GM21515 (cell line): ENCODE measurements at regions not wholly inside any gene's neighbourhood (a gene's known extent, or its start where the extent isn't known, plus 50 kb on each side); places are given as distances from the start of the nearest gene placed in this dataset.

Experiments
- ATAC-seq: cut with Tn5 transposase; IDR thresholded peaks from one replicate; pipeline ENCODE4 v1.9.1; 2021; ENCODE audit not compliant: unreplicated experiment

GRCh38 chr6:43970068-43970912 is 157.0 kb downstream of the MRPL14 start:
- no peak for ATAC-seq

- ATAC-seq: no peak
Observed at GRCh38 chr6:43969158-43969981, 157.9 kb downstream of the MRPL14 start.

GRCh38 chr6:43968110-43968965 is 158.9 kb downstream of the MRPL14 start:
- no peak for ATAC-seq

- no peak for ATAC-seq
Observed at GRCh38 chr6:43967719-43968091, 159.5 kb downstream of the MRPL14 start.

DNA sequence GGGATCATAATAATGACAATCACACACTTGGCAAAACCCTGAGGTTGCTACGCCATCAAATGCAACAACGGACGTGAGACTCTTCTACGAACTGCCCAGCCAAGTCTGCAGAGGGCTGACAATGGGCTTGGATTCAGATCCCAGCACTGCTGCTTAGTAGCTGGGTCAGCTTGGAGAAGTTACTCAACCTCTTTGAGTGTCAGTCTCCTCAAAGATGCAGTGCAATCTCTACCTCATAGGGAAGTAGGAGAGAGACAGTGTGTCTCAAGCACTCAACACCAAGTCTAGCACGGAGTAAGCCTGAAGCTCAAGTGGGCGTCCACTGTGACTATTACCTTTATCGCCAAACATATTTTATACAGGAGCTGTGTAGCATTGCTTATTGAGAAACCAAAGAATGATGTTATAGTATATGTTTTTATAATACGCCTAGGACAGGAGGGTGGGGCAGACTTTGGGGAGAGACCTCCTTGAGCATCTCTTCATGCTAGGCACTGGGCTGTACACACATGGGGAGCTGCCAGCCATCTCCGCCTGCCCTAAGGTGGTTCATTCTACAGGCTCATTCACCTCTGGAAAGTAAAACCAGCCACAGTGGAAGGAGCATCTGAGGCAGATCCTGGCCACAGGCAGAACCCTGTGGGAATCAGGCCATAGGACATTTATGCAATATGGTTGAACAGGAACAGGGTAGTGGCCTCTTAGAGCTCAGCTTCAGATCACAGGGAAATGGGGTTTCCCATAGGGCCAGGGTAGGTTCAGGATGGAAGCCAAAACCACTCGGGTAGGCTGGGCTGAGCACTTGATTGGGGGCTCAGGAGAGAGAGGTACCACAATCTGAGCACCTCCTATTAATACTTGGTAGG is 160.2 kb downstream of the MRPL14 start:
- ATAC-seq: no peak

DNA sequence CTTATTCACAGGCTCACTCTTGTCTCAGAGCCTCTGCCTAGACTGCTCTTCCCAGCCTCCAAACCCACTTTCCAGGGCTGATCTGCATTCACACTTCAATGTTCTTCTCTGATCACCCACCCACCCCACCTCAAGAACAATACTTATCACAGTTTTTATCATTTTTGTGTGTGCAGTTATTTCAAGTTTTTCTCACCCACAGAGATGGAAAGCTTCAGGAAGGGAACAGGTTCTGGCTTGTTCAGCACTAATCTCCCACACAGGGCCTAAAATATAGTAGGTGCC is 160.9 kb downstream of the MRPL14 start:
- no peak for ATAC-seq

DNA sequence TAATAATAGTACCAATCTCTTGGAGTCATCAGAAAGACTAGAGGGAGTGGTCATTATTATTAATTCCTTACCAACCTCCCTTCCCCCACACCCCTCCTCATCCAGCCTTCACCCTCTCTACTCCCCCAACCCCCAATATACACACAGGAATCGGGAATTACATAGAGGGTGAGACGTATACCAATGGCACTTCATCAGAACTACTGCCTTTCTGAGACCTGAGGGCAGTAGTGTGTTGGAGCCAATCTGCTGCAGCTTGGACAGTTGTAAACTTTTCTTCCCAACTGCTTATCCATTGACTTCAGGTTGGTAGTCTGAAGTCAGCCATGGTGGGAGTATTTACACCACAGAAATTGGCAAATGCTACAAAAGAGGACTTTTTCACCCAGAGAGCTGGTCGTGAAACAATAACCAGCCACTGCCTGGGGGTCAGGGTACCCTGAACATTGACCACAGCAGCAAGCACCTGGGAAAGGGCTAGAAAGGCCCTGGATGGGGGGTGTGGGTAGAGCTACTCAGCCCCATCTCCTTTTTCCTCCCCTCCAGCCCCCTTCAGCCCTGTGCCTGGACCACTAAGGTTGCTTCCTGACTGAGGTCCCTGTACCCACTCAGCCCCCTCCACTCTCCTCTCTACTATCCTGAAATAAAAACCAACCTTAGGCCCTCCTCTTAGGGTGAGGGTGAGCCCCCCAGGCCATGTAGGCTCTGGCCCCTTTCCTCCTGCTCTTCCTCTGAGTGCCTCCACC is 161.5 kb downstream of the MRPL14 start:
- no peak for ATAC-seq

GRCh38 chr6:43964659-43965570 is 162.3 kb downstream of the MRPL14 start:
- no peak for ATAC-seq

DNA sequence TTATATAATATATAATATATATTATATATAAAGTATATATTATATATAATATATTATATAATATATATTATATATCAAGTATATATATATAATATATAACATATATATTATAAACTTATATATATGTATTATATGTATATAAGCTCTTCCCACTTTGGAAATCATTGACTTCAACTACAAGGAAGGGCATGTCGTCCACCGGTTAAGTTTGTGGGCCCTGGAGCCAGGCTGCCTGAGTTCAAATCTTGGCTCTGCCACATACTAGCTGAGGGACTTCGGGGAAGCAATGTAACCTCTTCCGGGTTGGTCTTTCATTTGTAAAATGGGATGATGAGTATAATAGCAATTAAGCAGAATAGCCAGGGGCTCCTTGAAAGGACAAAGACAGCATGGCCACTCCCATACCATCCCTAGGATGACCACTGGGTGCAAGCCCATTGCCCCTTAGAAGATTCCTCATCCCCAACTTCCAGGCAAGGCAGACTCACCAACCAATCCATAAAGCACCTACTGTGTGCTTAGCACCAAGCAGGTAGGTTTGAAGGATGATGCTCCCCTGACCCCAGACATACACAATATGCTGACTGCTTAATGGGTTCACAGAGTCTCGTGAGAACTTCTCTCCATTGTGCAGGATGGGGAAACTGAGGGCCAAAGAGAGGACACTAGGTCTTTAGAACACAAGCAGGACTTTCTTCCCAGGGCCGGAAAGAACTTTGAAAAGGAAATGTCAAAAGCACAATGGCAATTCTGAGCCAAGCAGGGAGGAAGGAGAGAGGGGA is 163.2 kb downstream of the MRPL14 start:
- ATAC-seq: no peak

DNA sequence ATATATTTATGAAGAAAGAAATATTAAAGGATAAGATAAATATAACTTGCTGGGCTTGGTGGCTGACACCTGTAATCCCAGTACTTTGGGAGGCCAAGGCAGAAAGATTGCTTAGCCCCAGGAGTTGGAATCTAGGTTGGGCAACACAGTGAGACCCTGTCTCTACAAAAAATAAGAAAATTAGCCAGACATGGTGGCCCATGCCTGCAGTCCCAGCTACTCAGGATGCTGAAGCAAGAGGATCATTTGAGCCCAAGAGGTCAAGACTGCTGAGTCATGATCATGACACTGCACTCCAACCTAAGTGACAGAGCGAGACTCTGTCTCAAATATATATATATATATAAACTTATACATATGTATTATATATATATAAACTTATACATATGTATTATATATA is 164.0 kb downstream of the MRPL14 start:
- ATAC-seq: no peak

GRCh38 chr6:43962458-43962857 is 164.8 kb downstream of the MRPL14 start:
- no peak for ATAC-seq

DNA sequence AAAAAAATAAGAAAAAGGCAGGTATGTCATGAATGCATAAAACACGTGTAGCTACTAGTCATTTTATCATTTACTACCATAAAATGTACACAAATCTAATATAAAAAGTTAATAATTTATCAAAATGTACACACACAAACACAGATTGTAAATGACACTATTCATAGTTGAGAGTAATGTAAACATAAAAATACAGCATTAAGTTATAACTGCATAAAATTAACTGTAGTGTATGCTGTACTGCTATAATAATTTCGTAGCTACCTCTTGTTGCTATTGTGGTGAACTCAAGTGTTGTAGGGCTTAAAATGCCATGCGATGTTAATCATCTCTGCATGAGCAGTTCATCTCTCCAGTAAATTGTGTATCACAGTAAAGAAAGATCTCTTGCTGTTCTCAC is 170.0 kb downstream of the MRPL14 start:
- ATAC-seq: no peak

DNA sequence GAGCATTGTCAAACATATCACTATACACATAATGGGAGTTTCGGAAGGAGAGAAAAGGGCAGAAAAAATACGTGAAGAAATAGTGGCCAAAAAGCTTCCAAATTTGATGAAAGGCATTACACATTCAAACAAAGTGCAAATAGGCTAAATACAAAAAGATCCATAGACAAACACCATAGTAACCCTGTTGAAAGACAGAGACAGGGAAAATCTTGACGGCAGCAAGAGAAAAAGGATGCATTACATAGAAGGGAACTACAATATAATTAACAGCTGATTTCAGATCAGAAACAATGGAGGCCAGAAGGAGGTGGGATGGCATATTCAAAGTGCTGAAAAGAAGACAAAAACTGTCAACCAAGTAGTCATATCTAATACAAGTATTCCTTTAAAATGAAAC is 170.8 kb downstream of the MRPL14 start:
- ATAC-seq: no peak

DNA sequence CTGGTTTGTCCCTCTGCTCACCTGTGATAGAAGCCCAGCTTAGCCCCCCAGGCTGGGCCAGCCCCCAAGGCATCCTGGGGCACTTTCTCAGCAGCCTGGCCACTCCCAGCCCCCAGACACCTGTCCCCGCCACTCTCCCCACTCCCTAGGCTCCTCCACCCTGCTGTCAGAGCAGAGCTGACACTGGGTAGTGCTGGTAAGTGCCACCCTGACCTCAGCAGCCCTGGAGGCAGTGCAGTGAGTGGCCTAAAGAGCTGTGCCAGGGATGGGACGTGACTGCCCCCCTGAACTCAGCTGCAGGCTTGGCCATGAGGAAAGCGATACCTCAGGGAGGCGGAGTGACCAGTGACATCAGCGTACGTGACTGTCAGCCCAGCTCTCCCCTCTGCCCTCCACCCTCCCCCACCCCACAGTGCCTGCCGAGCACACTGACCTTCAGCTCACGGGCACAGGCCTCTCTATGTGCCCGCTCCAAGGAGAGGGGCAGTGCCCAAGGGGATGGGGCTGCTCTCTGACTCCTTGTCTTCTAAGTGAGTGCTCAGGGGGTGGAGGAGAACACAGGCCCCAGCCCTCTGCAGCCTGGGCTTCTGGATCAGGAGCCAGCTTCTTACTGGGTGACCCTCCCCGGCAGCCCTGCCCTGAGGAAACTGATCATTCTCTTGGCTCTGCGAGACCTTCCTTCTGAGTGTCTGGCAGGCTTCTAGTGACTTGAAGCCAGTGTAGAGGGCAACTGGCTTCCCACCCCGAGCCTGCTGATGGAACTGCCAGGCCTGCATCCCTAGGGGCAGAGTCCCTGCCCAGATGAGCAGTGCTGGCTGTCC is 172.7 kb downstream of the MRPL14 start:
- no peak for ATAC-seq

DNA sequence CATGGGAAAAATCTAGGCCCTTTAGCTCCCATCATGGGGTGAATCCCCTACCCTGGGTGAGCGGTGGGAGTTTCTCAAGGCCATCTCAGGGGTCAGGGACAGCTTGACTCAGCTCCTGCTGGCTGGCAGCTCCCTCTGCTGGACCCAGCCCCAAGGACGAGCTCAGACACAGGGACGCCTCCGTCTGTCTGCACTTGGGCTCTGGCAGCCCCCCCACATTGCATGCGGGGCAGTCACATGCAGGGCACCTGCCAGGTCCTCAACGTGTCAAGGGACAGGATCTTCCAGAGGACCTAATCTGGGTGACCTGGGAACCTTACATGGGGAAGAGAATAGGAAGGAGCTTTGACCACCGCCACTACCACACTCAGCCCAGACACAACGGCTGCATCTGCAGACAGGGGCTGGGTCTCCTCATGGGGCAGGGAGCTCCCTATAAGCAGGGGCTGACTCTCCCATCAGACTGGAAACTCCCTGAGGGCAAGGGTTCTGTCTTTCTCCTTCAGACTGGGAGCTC is 173.4 kb downstream of the MRPL14 start:
- no peak for ATAC-seq

DNA sequence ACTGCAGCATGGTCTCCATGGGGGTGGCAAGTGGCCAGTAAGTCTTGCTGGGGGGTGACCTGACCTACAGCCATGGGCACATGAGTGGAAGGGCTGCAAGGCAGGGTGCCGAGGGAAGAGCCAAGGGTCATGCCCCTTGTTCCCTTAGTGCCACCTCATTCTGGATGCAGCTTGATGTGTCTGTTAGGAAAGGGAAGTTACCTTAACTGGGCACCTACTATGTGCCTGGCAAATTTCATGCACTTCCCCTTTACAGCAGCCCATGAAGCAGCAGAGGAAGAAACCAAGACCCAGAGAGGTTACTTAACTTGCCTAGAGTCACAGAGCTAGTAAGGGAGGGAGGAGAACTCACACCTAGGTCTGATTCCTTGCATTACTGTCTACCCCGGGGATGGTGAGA is 174.0 kb downstream of the MRPL14 start:
- ATAC-seq: no peak

DNA sequence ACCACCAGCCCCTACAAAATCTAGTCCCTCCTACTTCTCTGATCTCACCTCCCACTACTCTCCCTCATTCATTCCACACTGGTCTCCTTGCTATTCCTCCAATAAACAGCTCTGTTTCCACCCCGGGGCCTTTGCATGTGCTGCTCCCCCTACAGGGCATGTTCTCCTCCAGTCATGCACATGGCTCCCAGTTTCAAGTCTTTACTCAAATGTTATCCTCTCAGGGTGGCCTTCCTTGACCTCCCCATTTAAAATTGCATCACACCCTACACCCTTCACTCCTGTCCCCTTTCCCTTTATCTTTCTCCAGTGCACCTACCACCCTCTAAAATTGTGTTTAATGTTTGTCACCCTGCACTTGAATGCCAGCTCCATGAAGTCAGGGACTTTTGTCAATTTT is 174.5 kb downstream of the MRPL14 start:
- no peak for ATAC-seq
